ENCODE measurements at regions not wholly inside any gene's neighbourhood (a gene's known extent, or its start where the extent isn't known, plus 50 kb on each side); places are given as distances from the start of the nearest gene placed in this dataset.

DNA sequence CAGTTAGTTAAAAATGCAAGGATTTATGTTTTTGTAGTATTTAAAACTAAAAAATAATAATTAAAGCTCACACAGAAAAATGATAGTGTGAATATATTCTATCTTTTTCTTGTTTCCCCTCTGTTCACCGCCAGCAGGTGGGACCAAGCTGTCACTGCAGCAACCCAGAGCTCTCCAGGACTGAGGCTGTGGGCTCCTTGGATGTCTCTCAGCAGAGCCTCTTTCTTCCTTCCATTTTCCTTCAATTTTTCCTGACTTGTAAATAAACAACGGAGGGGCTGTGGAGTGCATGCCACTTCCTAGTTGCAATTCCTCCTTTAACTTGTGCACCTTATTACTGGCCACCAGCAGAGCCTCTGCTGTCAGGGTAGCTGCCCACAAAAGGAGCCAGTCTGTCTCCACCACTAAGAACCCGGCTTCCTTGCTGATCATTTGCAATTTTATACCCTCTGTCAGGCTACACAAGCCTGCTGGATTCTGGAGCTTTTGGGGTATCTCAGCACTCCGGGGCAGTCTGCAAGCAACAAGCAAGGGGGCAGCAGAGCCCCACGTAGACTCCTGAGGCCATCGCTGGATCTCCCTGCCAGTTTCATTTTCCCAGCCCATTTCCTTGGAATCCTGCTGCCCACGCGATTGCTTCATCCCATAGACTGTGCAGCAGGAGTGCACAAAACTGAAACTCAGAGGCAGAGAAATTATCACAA, 1467.4 kb downstream of the C4orf33 start:
- no peak for DNase-seq

DNA sequence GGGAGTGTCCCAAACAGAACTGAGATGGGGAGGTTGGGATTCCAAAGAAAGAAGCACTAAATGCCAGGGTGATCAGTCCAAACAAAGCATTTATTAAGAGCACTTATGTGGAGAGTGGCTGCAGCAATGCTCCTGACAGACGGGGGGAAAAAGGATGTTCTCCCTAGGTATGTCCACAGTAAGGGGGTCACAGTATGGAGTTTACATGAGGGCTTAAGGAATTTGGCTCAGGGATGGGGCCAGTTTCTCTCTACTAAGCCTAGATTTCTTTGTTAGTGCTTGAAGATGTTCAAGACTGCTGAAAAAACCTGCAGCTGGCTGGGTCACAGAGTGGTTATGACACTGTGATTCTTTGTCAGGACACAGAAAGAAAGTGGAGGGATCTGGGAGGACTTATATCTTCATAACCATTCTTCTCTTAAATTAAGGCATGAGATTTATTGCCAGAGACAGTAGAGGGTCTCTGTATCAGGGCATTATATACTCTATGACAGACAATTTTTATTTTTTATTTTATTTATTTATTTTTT, 1468.0 kb downstream of the C4orf33 start:
- DNase-seq: no peak

DNA sequence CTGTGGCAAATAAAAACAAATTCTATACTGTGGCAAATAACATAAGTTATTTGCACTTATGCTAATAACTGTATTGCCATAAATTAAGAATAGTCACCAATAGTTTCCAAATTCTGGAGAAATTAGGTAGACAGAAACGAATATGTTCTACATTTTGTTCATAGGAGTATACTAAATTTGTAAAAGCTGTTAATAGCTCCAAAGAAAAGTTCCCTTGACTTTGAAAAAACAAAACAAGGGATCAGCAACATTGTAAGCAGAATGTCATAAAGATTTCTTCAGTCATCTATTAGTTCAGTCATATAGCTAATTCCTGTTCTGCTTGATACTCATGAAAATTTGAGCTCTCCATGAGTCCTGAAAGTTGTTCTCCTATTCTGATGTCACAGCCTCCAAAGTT, 1472.8 kb downstream of the C4orf33 start:
- no peak for DNase-seq

DNA sequence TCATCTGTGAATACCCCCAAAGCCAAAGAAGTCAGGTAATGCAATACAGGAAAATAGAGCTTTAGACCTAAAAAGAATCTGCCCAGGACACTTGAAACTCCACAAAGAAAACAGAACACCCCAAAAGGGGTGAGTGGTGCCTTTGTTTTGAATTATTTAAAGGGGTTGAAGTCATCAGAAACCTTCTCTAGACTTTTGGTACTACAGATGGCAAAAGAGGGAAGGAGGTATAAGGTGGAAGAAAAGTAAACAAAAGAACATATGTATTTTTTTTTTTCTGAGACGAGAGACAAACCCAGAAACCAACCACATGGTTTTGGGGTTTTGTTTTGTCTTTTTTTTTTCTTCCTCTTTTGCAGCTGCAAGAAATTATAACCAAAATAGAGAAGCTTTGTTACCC, 1477.8 kb downstream of the C4orf33 start:
- DNase-seq: no peak

DNA sequence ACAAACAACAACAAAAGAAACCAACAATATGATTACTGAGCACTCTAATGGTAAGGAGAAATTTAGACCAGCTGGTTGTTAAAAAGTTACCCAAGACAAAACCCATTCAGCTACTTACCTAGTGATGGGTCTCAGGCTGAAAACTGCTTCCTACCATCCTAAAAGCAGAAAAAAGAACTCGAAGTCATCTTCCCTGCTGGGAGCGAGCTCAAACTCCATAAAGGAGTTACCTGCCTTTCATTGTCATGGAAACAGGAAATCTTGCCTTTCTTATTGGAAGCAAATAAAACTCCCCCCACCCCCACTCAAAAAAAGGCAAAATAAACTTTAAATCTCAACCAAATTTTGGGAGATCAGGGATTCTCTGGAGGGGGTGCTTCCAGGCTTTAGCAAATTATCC, 1478.3 kb downstream of the C4orf33 start:
- no peak for DNase-seq

DNA sequence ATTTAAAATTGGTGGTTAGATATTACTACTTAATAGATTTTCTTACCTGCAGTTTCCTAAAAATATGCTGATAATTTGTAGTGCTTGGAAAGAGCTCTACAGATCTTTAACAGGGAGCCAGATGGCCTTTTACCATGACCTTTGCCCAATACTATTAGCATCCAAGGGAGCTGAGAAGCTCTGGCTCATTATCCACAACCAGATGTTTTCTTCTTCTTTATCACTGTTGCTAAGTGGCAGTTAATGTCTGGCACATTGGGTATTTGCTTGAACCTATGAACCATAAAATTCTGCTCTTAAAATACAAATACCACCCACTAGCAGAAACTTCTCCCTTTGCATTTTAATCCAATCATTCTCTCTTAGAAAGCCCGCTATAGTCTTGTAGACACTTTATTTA, 1480.3 kb downstream of the C4orf33 start:
- DNase-seq: no peak

DNA sequence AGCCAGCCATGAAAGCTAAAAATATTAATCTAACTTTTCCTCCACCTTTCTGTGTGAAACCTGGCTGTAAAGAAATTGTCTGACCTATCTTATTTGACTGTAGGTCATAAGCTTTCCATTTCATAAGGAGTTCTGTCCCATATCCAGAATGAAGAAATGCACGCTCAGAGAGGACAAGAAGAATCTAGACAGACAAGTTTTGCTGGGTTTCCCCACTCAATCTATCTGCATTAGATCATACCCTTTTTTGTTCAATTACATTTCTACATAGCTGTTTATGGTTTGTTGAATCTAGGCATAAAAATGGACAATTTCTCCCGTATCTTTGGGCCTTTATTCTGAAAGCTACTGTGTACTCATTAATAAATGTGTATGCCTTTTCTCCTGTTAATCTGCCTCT, 1495.1 kb downstream of the C4orf33 start:
- DNase-seq: no peak

- no peak for DNase-seq
These were observed 1504.8 kb downstream of the C4orf33 start for GRCh38 chr4:130600706-130601105.

- no peak for DNase-seq
These were observed 1507.1 kb downstream of the C4orf33 start for GRCh38 chr4:130603043-130603442.

DNA sequence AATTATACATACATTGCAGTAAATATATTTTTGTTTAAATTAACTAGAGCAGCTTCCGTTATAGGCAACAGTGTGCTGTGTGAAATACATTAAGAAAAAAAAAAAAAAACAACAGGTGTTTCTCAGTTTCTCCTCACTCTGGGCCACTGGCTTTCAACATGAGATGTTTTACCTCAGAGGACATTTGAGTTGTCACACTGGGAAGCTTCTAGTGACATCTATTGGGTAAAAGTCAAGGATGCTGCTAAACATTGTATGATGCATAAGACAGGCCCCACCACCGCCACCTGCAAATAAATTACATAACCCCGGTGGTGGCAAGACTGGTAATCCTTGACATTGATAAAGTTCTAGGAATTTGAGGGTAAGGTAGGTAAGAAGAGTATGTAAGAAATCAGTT, 1512.2 kb downstream of the C4orf33 start:
- no peak for DNase-seq

GRCh38 chr4:130628531-130628930, 1532.6 kb downstream of the C4orf33 start:
- DNase-seq: no peak

GRCh38 chr4:130632731-130633604, 1537.0 kb downstream of the C4orf33 start:
- no peak for DNase-seq

GRCh38 chr4:130636486-130636885, 1540.5 kb downstream of the C4orf33 start:
- DNase-seq: no peak

DNA sequence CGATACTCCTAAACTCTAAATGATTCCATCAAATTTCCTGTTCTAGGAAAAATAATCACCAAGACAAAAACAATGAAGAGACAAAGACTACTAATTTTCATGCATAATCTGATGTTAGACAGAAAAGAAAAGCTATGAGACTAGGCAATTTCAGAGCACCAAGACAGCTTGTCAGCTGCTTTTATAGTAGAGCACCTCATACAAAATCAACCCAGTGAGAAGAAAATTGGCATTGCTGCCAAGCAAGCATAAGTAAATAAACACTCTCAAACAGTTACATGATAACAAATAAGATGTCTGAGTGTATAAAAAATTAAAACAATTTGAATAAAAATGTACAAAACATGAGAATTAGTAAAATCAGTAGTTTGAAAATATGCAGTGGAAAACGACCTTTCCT, 1544.6 kb downstream of the C4orf33 start:
- DNase-seq: no peak

DNA sequence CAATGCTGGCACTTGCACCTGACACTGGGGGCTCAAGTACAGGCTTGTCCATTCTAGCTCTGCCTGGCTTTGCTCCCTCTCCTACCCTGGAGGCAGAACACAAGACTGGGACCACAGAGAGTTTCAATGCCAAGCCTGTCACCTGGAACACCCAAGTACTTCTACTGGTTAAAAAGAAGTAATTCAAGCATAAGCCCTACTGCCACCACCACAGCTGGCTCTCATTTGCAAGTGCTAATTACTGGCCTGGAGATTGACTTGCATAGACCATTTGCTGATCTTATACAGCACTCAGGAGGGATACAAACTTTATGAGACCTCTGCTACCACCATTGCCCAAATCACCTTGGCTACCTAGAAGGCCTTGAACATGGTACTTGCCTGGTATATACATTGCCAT, 1550.9 kb downstream of the C4orf33 start:
- DNase-seq: no peak

- DNase-seq: no peak
These were observed 1552.6 kb downstream of the C4orf33 start for GRCh38 chr4:130648570-130648969.

GRCh38 chr4:130653842-130654241, 1557.9 kb downstream of the C4orf33 start:
- no peak for DNase-seq

DNA sequence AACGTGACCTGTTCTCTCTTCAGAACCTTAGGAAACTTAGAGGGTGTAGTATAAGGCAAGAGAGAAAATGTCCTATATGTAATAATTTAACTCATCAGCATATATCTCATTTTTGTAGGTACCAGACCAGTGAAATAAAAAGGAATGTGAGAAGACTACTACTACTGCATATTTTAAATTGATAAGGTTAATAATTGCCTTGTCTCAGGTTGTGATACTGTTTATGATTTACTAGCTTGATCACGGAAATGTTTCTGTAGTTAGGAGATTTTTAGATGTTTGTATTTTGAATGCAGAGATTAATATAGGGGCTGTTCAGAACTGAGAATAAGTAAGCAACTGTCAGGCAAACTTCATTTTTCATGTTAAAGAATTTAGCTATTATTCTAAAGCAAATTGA, 1563.4 kb downstream of the C4orf33 start:
- DNase-seq: no peak

- no peak for DNase-seq
These were observed 1572.9 kb downstream of the C4orf33 start for GRCh38 chr4:130668859-130669258.

GRCh38 chr4:130675266-130675665, 1579.3 kb downstream of the C4orf33 start:
- DNase-seq: no peak

DNA sequence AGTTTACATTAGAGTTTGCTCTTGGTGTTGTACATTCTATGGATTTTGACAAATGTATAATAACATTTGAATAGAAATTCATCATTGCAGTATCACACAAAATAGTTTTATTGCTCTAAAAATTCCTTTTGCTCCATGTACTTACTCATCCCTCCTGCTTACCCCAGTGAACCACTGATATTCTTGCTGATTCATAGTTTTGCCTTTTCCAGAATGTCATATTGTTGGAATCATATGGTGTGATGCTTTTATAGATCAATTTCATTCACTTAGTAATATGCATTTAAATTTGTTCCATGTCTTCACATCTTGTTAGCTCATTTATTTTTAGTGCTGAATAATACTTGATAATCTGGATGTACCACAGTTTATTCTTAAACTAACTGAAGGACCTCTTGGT, 1593.2 kb downstream of the C4orf33 start:
- no peak for DNase-seq

GRCh38 chr4:130698251-130698650, 1602.3 kb downstream of the C4orf33 start:
- no peak for DNase-seq

GRCh38 chr4:130699004-130699403, 1603.1 kb downstream of the C4orf33 start:
- DNase-seq: no peak

Data from activated T-cell treated with anti-CD3 and anti-CD28 coated beads for 4 hours (primary cell).